ENCODE measurements at regions not wholly inside any gene's neighbourhood (a gene's known extent, or its start where the extent isn't known, plus 50 kb on each side); places are given as distances from the start of the nearest gene placed in this dataset.

GRCh38 chr4:11097725-11098124 lies 331.0 kb downstream of the HS3ST1 start:
- no peak for TF ChIP-seq CTCF (IDR thresholded peaks at IDR 0.05; ENCODE audit: extremely low read depth, missing control alignments)
- DNase-seq (ENCODE audit: low spot score), result no peak

- DNase-seq (ENCODE audit: low spot score), result no peak
- TF ChIP-seq CTCF (IDR thresholded peaks at IDR 0.05; ENCODE audit: extremely low read depth, missing control alignments), result no peak
Observed at GRCh38 chr4:11081006-11081405, 347.7 kb downstream of the HS3ST1 start.

- DNase-seq (ENCODE audit: low spot score), result no peak
- TF ChIP-seq CTCF (IDR thresholded peaks at IDR 0.05; ENCODE audit: extremely low read depth, missing control alignments), result no peak
Observed at GRCh38 chr4:11079171-11079570, 349.5 kb downstream of the HS3ST1 start.

GRCh38 chr4:11074581-11075241 lies 354.0 kb downstream of the HS3ST1 start:
- no peak for TF ChIP-seq CTCF (IDR thresholded peaks at IDR 0.05; ENCODE audit: extremely low read depth, missing control alignments)
- no peak for DNase-seq (ENCODE audit: low spot score)

- DNase-seq (ENCODE audit: low spot score), result no peak
Observed at GRCh38 chr4:11073621-11074051, 355.1 kb downstream of the HS3ST1 start.

GRCh38 chr4:11072999-11073398 lies 355.7 kb downstream of the HS3ST1 start:
- DNase-seq (ENCODE audit: low spot score), result no peak
- TF ChIP-seq CTCF (IDR thresholded peaks at IDR 0.05; ENCODE audit: extremely low read depth, missing control alignments), result no peak

More at GRCh38 chr4:11073621-11074051, 355.1 kb downstream of the HS3ST1 start:
- no peak for TF ChIP-seq CTCF (IDR thresholded peaks at IDR 0.05; ENCODE audit: extremely low read depth, missing control alignments)

GRCh38 chr4:11072463-11072862 lies 356.2 kb downstream of the HS3ST1 start:
- DNase-seq (ENCODE audit: low spot score), result no peak
- TF ChIP-seq CTCF (IDR thresholded peaks at IDR 0.05; ENCODE audit: extremely low read depth, missing control alignments), result no peak
